HEK293T (cell line): ENCODE measurements at regions not wholly inside any gene's neighbourhood (a gene's known extent, or its start where the extent isn't known, plus 50 kb on each side); places are given as distances from the start of the nearest gene placed in this dataset.

Source experiments
- CTCF ChIA-PET: fragments of 350-600 bp; formaldehyde crosslinking; extraction: SDS; loops from one replicate; lab custom pipeline; 2021; ENCODE audit warnings: antibody characterized with exemption, inconsistent platforms; lab: Yijun Ruan, JAX
- POLR2A ChIA-PET: fragments of 350-600 bp; formaldehyde crosslinking; extraction: SDS; loops from one replicate; lab custom pipeline; 2020; ENCODE audit warnings: antibody characterized with exemption, inconsistent platforms; lab: Yijun Ruan, JAX
- DNase-seq: peaks from one replicate; pipeline ENCODE4 v3.0.0; 2012; ENCODE audit warnings: mixed read lengths; ENCODE audit errors: extremely low spot score
- ARNT ChIP-seq: fragments of 450-650 bp; IDR thresholded peaks from 2 replicates; pipeline ENCODE4 v1.6.1; 2017; ENCODE audit warnings: mild to moderate bottlenecking
- BHLHE40 ChIP-seq: fragments of 450-650 bp; IDR thresholded peaks from 2 replicates; pipeline ENCODE4 v1.6.1; 2016; ENCODE audit warnings: mild to moderate bottlenecking, moderate library complexity, borderline replicate concordance
- CTBP1 ChIP-seq: fragments of 450-650 bp; IDR thresholded peaks from 2 replicates; pipeline ENCODE4 v1.6.1; 2016; ENCODE audit warnings: borderline replicate concordance
- ELF4 ChIP-seq: fragments of 450-650 bp; IDR thresholded peaks from 2 replicates; pipeline ENCODE4 v1.6.1; 2017; ENCODE audit warnings: antibody characterized with exemption
- FOXA1 ChIP-seq: fragments of 450-650 bp; IDR thresholded peaks from 2 replicates; pipeline ENCODE4 v1.6.1; 2016; ENCODE audit warnings: mild to moderate bottlenecking
- FOXK2 ChIP-seq: fragments of 450-650 bp; IDR thresholded peaks from 2 replicates; pipeline ENCODE4 v1.6.1; 2016; ENCODE audit warnings: mild to moderate bottlenecking
- FOXM1 ChIP-seq: fragments of 450-650 bp; IDR thresholded peaks from 2 replicates; pipeline ENCODE4 v1.6.1; 2017; ENCODE audit warnings: mild to moderate bottlenecking, borderline replicate concordance
- HDGF ChIP-seq: fragments of 450-650 bp; IDR thresholded peaks from 2 replicates; pipeline ENCODE4 v1.6.1; 2017; ENCODE audit warnings: antibody characterized with exemption, borderline replicate concordance
- L3MBTL2 ChIP-seq: fragments of 450-650 bp; conservative IDR thresholded peaks from 2 replicates; pipeline ENCODE4 v1.6.1; 2016; ENCODE audit warnings: mild to moderate bottlenecking
- LEF1 ChIP-seq: fragments of 450-650 bp; IDR thresholded peaks from 2 replicates; pipeline ENCODE4 v1.6.1; 2017; ENCODE audit warnings: mild to moderate bottlenecking, borderline replicate concordance
- NFRKB ChIP-seq: fragments of 450-650 bp; IDR thresholded peaks from 2 replicates; pipeline ENCODE4 v1.6.1; 2016; ENCODE audit warnings: mild to moderate bottlenecking, moderate library complexity
- PKNOX1 ChIP-seq: fragments of 450-650 bp; IDR thresholded peaks from 2 replicates; pipeline ENCODE4 v1.6.1; 2016
- SP1 ChIP-seq: fragments of 450-650 bp; IDR thresholded peaks from 2 replicates; pipeline ENCODE4 v1.6.1; 2017
- SUZ12 ChIP-seq: fragments of 450-650 bp; IDR thresholded peaks from 2 replicates; pipeline ENCODE4 v1.6.1; 2016; ENCODE audit warnings: mild to moderate bottlenecking
- TARDBP ChIP-seq: fragments of 450-650 bp; IDR thresholded peaks from 2 replicates; pipeline ENCODE4 v1.6.1; 2016
- ZNF384 ChIP-seq: fragments of 450-650 bp; IDR thresholded peaks from 2 replicates; pipeline ENCODE4 v1.6.1; 2016

- no peak for TF ChIP-seq HDGF
- no peak for TF ChIP-seq L3MBTL2
- TF ChIP-seq NFRKB = no peak
- TF ChIP-seq ELF4 = no peak
- TF ChIP-seq FOXK2 = no peak
- TF ChIP-seq SP1 = no peak
- no peak for DNase-seq
- CTCF ChIA-PET = no interaction called here
- POLR2A ChIA-PET = no interaction called here
Observed at GRCh38 chr3:191123231-191123630, 75.8 kb upstream of the OSTN start.

- ChIA-PET POLR2A (no interaction called here), CTCF (no interaction called here)
- no peak for TF ChIP-seq PKNOX1
- TF ChIP-seq CTBP1 = no peak
- TF ChIP-seq ELF4 = no peak
- TF ChIP-seq NFRKB = no peak
- no peak for TF ChIP-seq ARNT
- TF ChIP-seq L3MBTL2 = no peak
- no peak for TF ChIP-seq FOXM1
- DNase-seq = no peak
Observed at GRCh38 chr3:191120447-191121298, 78.4 kb upstream of the OSTN start.

GRCh38 chr3:191119415-191120295 lies 79.4 kb upstream of the OSTN start:
- no peak for DNase-seq
- TF ChIP-seq FOXA1 = no peak
- ChIA-PET CTCF (no interaction called here), POLR2A (no interaction called here)

GRCh38 chr3:191111722-191112121 lies 87.3 kb upstream of the OSTN start:
- no peak for TF ChIP-seq FOXM1
- TF ChIP-seq FOXK2 = no peak
- no peak for TF ChIP-seq CTBP1
- no peak for TF ChIP-seq LEF1
- no peak for TF ChIP-seq SUZ12
- TF ChIP-seq NFRKB = no peak
- TF ChIP-seq ELF4 = no peak
- no peak for TF ChIP-seq FOXA1
- ChIA-PET POLR2A (no interaction called here), CTCF (no interaction called here)
- DNase-seq = no peak

- ChIA-PET CTCF (no interaction called here), POLR2A (no interaction called here)
- TF ChIP-seq ARNT = no peak
- no peak for TF ChIP-seq L3MBTL2
- no peak for TF ChIP-seq SUZ12
- no peak for TF ChIP-seq FOXK2
- TF ChIP-seq ELF4 = no peak
- TF ChIP-seq TARDBP = no peak
- no peak for TF ChIP-seq CTBP1
- TF ChIP-seq HDGF = no peak
- no peak for TF ChIP-seq SP1
- no peak for TF ChIP-seq PKNOX1
- TF ChIP-seq NFRKB = no peak
- no peak for TF ChIP-seq FOXM1
- TF ChIP-seq FOXA1 = no peak
- no peak for TF ChIP-seq BHLHE40
- no peak for TF ChIP-seq LEF1
- no peak for TF ChIP-seq ZNF384
- no peak for DNase-seq
Observed at GRCh38 chr3:191105418-191105817, 93.6 kb upstream of the OSTN start.

- CTCF ChIA-PET = no interaction called here
Observed at GRCh38 chr3:191100516-191100915, 98.5 kb upstream of the OSTN start.

More at GRCh38 chr3:191100516-191100915, 98.5 kb upstream of the OSTN start:
- POLR2A ChIA-PET = no interaction called here
- TF ChIP-seq CTBP1 (no peak), PKNOX1 (no peak), FOXA1 (no peak), SP1 (no peak), L3MBTL2 (no peak), ELF4 (no peak), ARNT (no peak), TARDBP (no peak), ZNF384 (no peak), FOXM1 (no peak), BHLHE40 (no peak), LEF1 (no peak), NFRKB (no peak), SUZ12 (no peak), HDGF (no peak)
- no peak for DNase-seq
